Neural cell (in vitro differentiated cells): ENCODE measurements at regions not wholly inside any gene's neighbourhood (a gene's known extent, or its start where the extent isn't known, plus 50 kb on each side); places are given as distances from the start of the nearest gene placed in this dataset.

Source experiments
- H2AFZ ChIP-seq: fragments of 200-600, 300-800 bp; sonication (generic), shearing (Covaris generic); 2 replicates; pipeline ENCODE4 v1.6.0; 2014; ENCODE audit warnings: low read depth, mild to moderate bottlenecking, antibody characterized with exemption, low read length, moderate library complexity
- H3F3A ChIP-seq: fragments of 200-600 bp; shearing (Covaris generic); 2 replicates; pipeline ENCODE4 v1.6.1; 2016; ENCODE audit warnings: mild to moderate bottlenecking, moderate library complexity, mixed read lengths, antibody characterized with exemption, low read length; ENCODE audit not compliant: insufficient read depth, poor library complexity, severe bottlenecking
- H3K27ac ChIP-seq: fragments of 200-600, 300-800 bp; sonication (generic), shearing (Covaris generic); 2 replicates; pipeline ENCODE4 v1.5.1; 2014; ENCODE audit warnings: mild to moderate bottlenecking, low read length, moderate library complexity
- H3K27me3 ChIP-seq: fragments of 300-800, 200-600 bp; sonication (generic), shearing (Covaris generic); 2 replicates; pipeline ENCODE4 v1.6.0; 2014; ENCODE audit warnings: mild to moderate bottlenecking, low read depth, low read length, moderate library complexity; ENCODE audit not compliant: insufficient read depth
- H3K36me3 ChIP-seq: fragments of 300-800, 200-600 bp; sonication (generic), shearing (Covaris generic); 2 replicates; pipeline ENCODE4 v1.5.1; 2014; ENCODE audit warnings: mild to moderate bottlenecking, antibody characterized with exemption, low read length, moderate library complexity; ENCODE audit not compliant: insufficient read depth
- H3K4me2 ChIP-seq: fragments of 300-800, 200-600 bp; sonication (generic), shearing (Covaris generic); 2 replicates; pipeline ENCODE4 v1.6.0; 2014; ENCODE audit warnings: mild to moderate bottlenecking, low read length
- H3K4me3 ChIP-seq: fragments of 300-800, 200-600 bp; sonication (generic), shearing (Covaris generic); 2 replicates; pipeline ENCODE4 v1.5.1; 2014; ENCODE audit warnings: mild to moderate bottlenecking, low read length, moderate library complexity
- H3K79me2 ChIP-seq: fragments of 200-600 bp; shearing (Covaris generic); replicated peaks from 2 replicates; pipeline ENCODE4 v1.6.0; 2014; ENCODE audit warnings: mild to moderate bottlenecking, low read length, moderate library complexity; ENCODE audit not compliant: insufficient read depth
- H3K9ac ChIP-seq: fragments of 300-800, 200-600 bp; sonication (generic), shearing (Covaris generic); 2 replicates; pipeline ENCODE4 v1.6.1; 2016; ENCODE audit warnings: mild to moderate bottlenecking, low read length, mixed read lengths
- H3K9me2 ChIP-seq: fragments of 200-600 bp; shearing (Covaris generic); 2 replicates; pipeline ENCODE4 v1.6.1; 2016; ENCODE audit warnings: mild to moderate bottlenecking, low read length, mixed read lengths; ENCODE audit not compliant: insufficient read depth
- H3K9me3 ChIP-seq: fragments of 200-600, 300-800 bp; sonication (generic), shearing (Covaris generic); 2 replicates; pipeline ENCODE4 v1.6.1; 2016; ENCODE audit warnings: mild to moderate bottlenecking, mixed run types, low read length, moderate library complexity, mixed read lengths
- H4K20me1 ChIP-seq: fragments of 200-600 bp; shearing (Covaris generic); 2 replicates; pipeline ENCODE4 v1.6.1; 2016; ENCODE audit warnings: mild to moderate bottlenecking, mixed run types; ENCODE audit not compliant: insufficient read depth
- CTCF ChIP-seq: fragments of 450-650 bp; IDR thresholded peaks from 2 replicates; pipeline ENCODE4 v1.5.1; 2014; ENCODE audit warnings: antibody characterized with exemption, mild to moderate bottlenecking, moderate library complexity; ENCODE audit not compliant: poor library complexity, severe bottlenecking
- EP300 ChIP-seq: fragments of 450-650 bp; conservative IDR thresholded peaks from 2 replicates; pipeline ENCODE4 v1.6.1; 2014; ENCODE audit warnings: antibody characterized with exemption, mild to moderate bottlenecking, moderate library complexity; ENCODE audit not compliant: poor library complexity, severe bottlenecking
- EZH2 ChIP-seq: fragments of 200-600, 300-800 bp; shearing (Covaris generic), sonication (generic); IDR thresholded peaks from 2 replicates; pipeline ENCODE4 v1.6.1; 2014; ENCODE audit warnings: antibody characterized with exemption, low read length, borderline replicate concordance, mild to moderate bottlenecking; ENCODE audit not compliant: insufficient read depth, poor library complexity, severe bottlenecking
- MXI1 ChIP-seq: fragments of 450-650 bp; conservative IDR thresholded peaks from 2 replicates; pipeline ENCODE4 v1.6.1; 2014; ENCODE audit warnings: antibody characterized with exemption, mild to moderate bottlenecking; ENCODE audit not compliant: poor library complexity, severe bottlenecking
- POLR2AphosphoS5 ChIP-seq: IDR thresholded peaks from 2 replicates; pipeline ENCODE4 v1.6.1; 2012
- RAD21 ChIP-seq: fragments of 450-650 bp; conservative IDR thresholded peaks from 2 replicates; pipeline ENCODE4 v1.6.1; 2014; ENCODE audit warnings: antibody characterized with exemption, mild to moderate bottlenecking, moderate library complexity
- REST ChIP-seq: IDR thresholded peaks from 2 replicates; pipeline ENCODE4 v1.6.1; 2012; ENCODE audit warnings: borderline replicate concordance
- SMC3 ChIP-seq: fragments of 450-650 bp; conservative IDR thresholded peaks from 2 replicates; pipeline ENCODE4 v1.6.1; 2014; ENCODE audit warnings: antibody characterized with exemption, mild to moderate bottlenecking, moderate library complexity; ENCODE audit not compliant: poor library complexity
- TAF1 ChIP-seq: IDR thresholded peaks from 2 replicates; pipeline ENCODE4 v1.6.1; 2012; ENCODE audit warnings: low read depth

GRCh38 chr10:4170633-4171314 lies 385.8 kb upstream of the KLF6 start:
- Histone ChIP-seq H4K20me1 (no peaks in the 10 kb centered on the region), H3K27ac (no peak overlapping the region), H3F3A (no peaks in the 10 kb centered on the region), H3K9ac (no peak overlapping the region), H3K9me3 (no peaks in the 10 kb centered on the region), H2AFZ (no peak overlapping the region), H3K36me3 (no peaks in the 10 kb centered on the region), H3K27me3 (no peaks in the 10 kb centered on the region), H3K4me3 (no peak overlapping the region), H3K9me2 (no peaks in the 10 kb centered on the region), H3K79me2 (no peaks in the 10 kb centered on the region), H3K4me2 (no peak overlapping the region)
- TF ChIP-seq REST (no peak), EZH2 (no peak), TAF1 (no peak), EP300 (no peak), CTCF (no peak), RAD21 (no peak), SMC3 (no peak), MXI1 (no peak), POLR2AphosphoS5 (no peak)

- H3K27ac ChIP-seq, result no peak overlapping the region
- no peak overlapping the region for H2AFZ ChIP-seq
- H3K9me3 ChIP-seq, result no peaks in the 10 kb centered on the region
- no peaks in the 10 kb centered on the region for H3K36me3 ChIP-seq
- no peaks in the 10 kb centered on the region for H3K9me2 ChIP-seq
- TF ChIP-seq RAD21 (no peak), REST (no peak)
- H3K27me3 ChIP-seq, result no peaks in the 10 kb centered on the region
- no peaks in the 10 kb centered on the region for H3F3A ChIP-seq
- H3K4me3 ChIP-seq, result no peak overlapping the region
- no peak overlapping the region for H3K4me2 ChIP-seq
- no peaks in the 10 kb centered on the region for H3K79me2 ChIP-seq
- H4K20me1 ChIP-seq, result no peaks in the 10 kb centered on the region
- H3K9ac ChIP-seq, result no peak overlapping the region
Measured at GRCh38 chr10:4170181-4170580, 385.2 kb upstream of the KLF6 start.
